Caco-2 (cell line): ENCODE measurements at regions not wholly inside any gene's neighbourhood (a gene's known extent, or its start where the extent isn't known, plus 50 kb on each side); places are given as distances from the start of the nearest gene placed in this dataset.

Experiments used
- BruUV-seq: library from RNA; stranded (reverse); fragments of 400-500 nt; replicated peaks from 2 replicates; lab custom pipeline; 2021; lab: Mats Ljungman, UMichigan
- CTCF ChIA-PET: fragments of 300-600 bp; sonication (Branson Sonifier 250); formaldehyde crosslinking; loops from one replicate; lab custom pipeline; 2022; ENCODE audit warnings: antibody characterized with exemption; lab: Charles Lee
- POLR2A ChIA-PET: fragments of 300-600 bp; sonication (Branson Sonifier 250); formaldehyde crosslinking; loops from one replicate; lab custom pipeline; 2022; ENCODE audit warnings: antibody characterized with exemption; lab: Charles Lee
- DNase-seq, 2 experiments: peaks; one replicate each; pipeline versions ENCODE4 v3.0.0 to v3.0.0-alpha.2; 2020 to 2022
- H3K27me3 ChIP-seq: replicated peaks from 2 replicates; pipeline ENCODE4 v1.6.0; 2011; ENCODE audit warnings: low read length; ENCODE audit not compliant: control insufficient read depth, insufficient read depth
- H3K36me3 ChIP-seq: 2 replicates; pipeline ENCODE4 v1.5.1; 2011; ENCODE audit warnings: low read length; ENCODE audit not compliant: control insufficient read depth, insufficient read depth
- H3K4me1 ChIP-seq: fragments of 250-450 bp; sonication (Bioruptor Pico); 2 replicates; pipeline ENCODE4 v1.5.1; 2020; ENCODE audit warnings: mild to moderate bottlenecking
- H3K4me3 ChIP-seq: 2 replicates; pipeline ENCODE4 v1.5.1; 2011; ENCODE audit warnings: low read depth, mild to moderate bottlenecking, control low read depth, low read length
- H3K9me3 ChIP-seq: fragments of 250-450 bp; sonication (Bioruptor Pico); 2 replicates; pipeline ENCODE4 v1.5.1; 2020; ENCODE audit warnings: mild to moderate bottlenecking, moderate library complexity
- H3K27ac Mint-ChIP-seq: one replicate; pipeline ENCODE4 v1.8.0; 2022; ENCODE audit warnings: mixed read lengths; ENCODE audit not compliant: unreplicated experiment
- H3K27me3 Mint-ChIP-seq: one replicate; pipeline ENCODE4 v1.8.0; 2022; ENCODE audit warnings: mixed read lengths; ENCODE audit not compliant: insufficient read depth, unreplicated experiment
- H3K36me3 Mint-ChIP-seq: one replicate; pipeline ENCODE4 v1.8.0; 2022; ENCODE audit warnings: mild to moderate bottlenecking, mixed read lengths; ENCODE audit not compliant: insufficient read depth, unreplicated experiment
- H3K4me1 Mint-ChIP-seq: one replicate; pipeline ENCODE4 v1.8.0; 2022; ENCODE audit warnings: low read depth, mixed read lengths; ENCODE audit not compliant: unreplicated experiment
- H3K4me3 Mint-ChIP-seq: one replicate; pipeline ENCODE4 v1.8.0; 2022; ENCODE audit warnings: mild to moderate bottlenecking, moderate library complexity, mixed read lengths; ENCODE audit not compliant: unreplicated experiment
- H3K9me3 Mint-ChIP-seq: one replicate; pipeline ENCODE4 v1.8.0; 2022; ENCODE audit warnings: mixed read lengths; ENCODE audit not compliant: unreplicated experiment
- CTCF ChIP-seq, 2 experiments: fragments of 200-600 bp in 1 of 2; IDR thresholded peaks; 1 replicate in 1 of 2; 2 replicates in 1 of 2; pipeline versions ENCODE4 v1.5.1 to v1.8.0; 2011 to 2022; ENCODE audit warnings: antibody characterized with exemption in 1 of 2, control low read depth in 1 of 2, inconsistent platforms in 1 of 2, low read depth in 1 of 2, low read length in 1 of 2, mild to moderate bottlenecking in 1 of 2, moderate library complexity in 1 of 2; ENCODE audit not compliant: insufficient read depth in 1 of 2, severe bottlenecking in 1 of 2, unreplicated experiment in 1 of 2
- intact Hi-C: fragments of 100-400 bp; cut with micrococcal nuclease; formaldehyde crosslinking; loops from one replicate; pipeline ENCODE4 v1.10.0; 2022; ENCODE audit not compliant: unreplicated experiment

- no peaks in the 10 kb centered on the region for H3K4me1 ChIP-seq
- intact Hi-C loops, result no loop called here
- POLR2A ChIA-PET, result no interaction called here
Observed at GRCh38 chr4:145252190-145252589, 71.8 kb upstream of the OTUD4 start.

GRCh38 chr4:145251391-145251790, 71.0 kb upstream of the OTUD4 start:
- no peak overlapping the region for H3K4me3 Mint-ChIP-seq
- no peaks in the 10 kb centered on the region for H3K4me1 ChIP-seq
- no TSS peak for BruUV-seq
- no peak overlapping the region for H3K4me3 ChIP-seq
- H3K36me3 Mint-ChIP-seq, result no peaks in the 10 kb centered on the region
- H3K27me3 Mint-ChIP-seq, result peaks cover 13% of the 10 kb centered on the region
- DNase-seq, result no peak
- ChIA-PET POLR2A (no interaction called here), CTCF (no interaction called here)
- no peak overlapping the region for H3K27ac Mint-ChIP-seq
- H3K4me1 Mint-ChIP-seq, result no peaks in the 10 kb centered on the region
- intact Hi-C loops, result no loop called here
- H3K27me3 ChIP-seq, result no peaks in the 10 kb centered on the region
- H3K9me3 ChIP-seq, result no peaks in the 10 kb centered on the region
- H3K9me3 Mint-ChIP-seq, result no peaks in the 10 kb centered on the region
- no peak for TF ChIP-seq CTCF (IDR thresholded peaks at IDR 0.05; ENCODE audit: insufficient read depth in 1 of 2, low read depth in 1 of 2, low read length in 1 of 2, severe bottlenecking in 1 of 2, unreplicated experiment in 1 of 2)
- H3K36me3 ChIP-seq, result no peaks in the 10 kb centered on the region

More at GRCh38 chr4:145252190-145252589, 71.8 kb upstream of the OTUD4 start:
- no peak for TF ChIP-seq CTCF (IDR thresholded peaks at IDR 0.05; ENCODE audit: insufficient read depth in 1 of 2, low read depth in 1 of 2, low read length in 1 of 2, severe bottlenecking in 1 of 2, unreplicated experiment in 1 of 2)
- H3K27me3 Mint-ChIP-seq, result peaks cover 13% of the 10 kb centered on the region
- H3K9me3 ChIP-seq, result no peaks in the 10 kb centered on the region
- no peaks in the 10 kb centered on the region for H3K36me3 ChIP-seq
- H3K27me3 ChIP-seq, result no peaks in the 10 kb centered on the region
- no peaks in the 10 kb centered on the region for H3K4me1 Mint-ChIP-seq
- BruUV-seq, result no TSS peak
- H3K36me3 Mint-ChIP-seq, result no peaks in the 10 kb centered on the region
- CTCF ChIA-PET, result no interaction called here
- H3K4me3 Mint-ChIP-seq, result no peak overlapping the region
- H3K27ac Mint-ChIP-seq, result no peak overlapping the region
- DNase-seq, result no peak
- no peak overlapping the region for H3K4me3 ChIP-seq
- no peaks in the 10 kb centered on the region for H3K9me3 Mint-ChIP-seq

- intact Hi-C loops, result no loop called here
- H3K27me3 ChIP-seq, result no peaks in the 10 kb centered on the region
- no TSS peak for BruUV-seq
- no peak for DNase-seq
- Mint-ChIP-seq H3K27me3 (peaks cover 18% of the 10 kb centered on the region), H3K27ac (no peak overlapping the region), H3K9me3 (no peaks in the 10 kb centered on the region), H3K36me3 (no peaks in the 10 kb centered on the region), H3K4me3 (no peak overlapping the region), H3K4me1 (no peaks in the 10 kb centered on the region)
- no peaks in the 10 kb centered on the region for H3K36me3 ChIP-seq
- CTCF ChIA-PET, result no interaction called here
- no peaks in the 10 kb centered on the region for H3K4me1 ChIP-seq
- H3K9me3 ChIP-seq, result no peaks in the 10 kb centered on the region
- TF ChIP-seq CTCF (IDR thresholded peaks at IDR 0.05; ENCODE audit: insufficient read depth in 1 of 2, low read depth in 1 of 2, low read length in 1 of 2, severe bottlenecking in 1 of 2, unreplicated experiment in 1 of 2), result no peak
- H3K4me3 ChIP-seq, result no peak overlapping the region
- POLR2A ChIA-PET, result no interaction called here
Observed at GRCh38 chr4:145248971-145249370, 68.6 kb upstream of the OTUD4 start.
